OCI-LY3 (cell line): ENCODE measurements at regions not wholly inside any gene's neighbourhood (a gene's known extent, or its start where the extent isn't known, plus 50 kb on each side); places are given as distances from the start of the nearest gene placed in this dataset.

Experiments used
- EZH2phosphoT487 ChIP-seq: fragments of 200-600 bp; shearing (Covaris generic); IDR thresholded peaks from 2 replicates; pipeline ENCODE4 v1.6.1; 2018; ENCODE audit warnings: antibody characterized with exemption, mixed run types, low read depth
- TF ChIP-seq, protein P1 (sequence below): fragments of 200-600, 300-600 bp; sonication (generic); IDR thresholded peaks from 2 replicates; pipeline ENCODE4 v1.5.1; 2014; ENCODE audit warnings: antibody characterized with exemption, low read length, low read depth

DNA sequence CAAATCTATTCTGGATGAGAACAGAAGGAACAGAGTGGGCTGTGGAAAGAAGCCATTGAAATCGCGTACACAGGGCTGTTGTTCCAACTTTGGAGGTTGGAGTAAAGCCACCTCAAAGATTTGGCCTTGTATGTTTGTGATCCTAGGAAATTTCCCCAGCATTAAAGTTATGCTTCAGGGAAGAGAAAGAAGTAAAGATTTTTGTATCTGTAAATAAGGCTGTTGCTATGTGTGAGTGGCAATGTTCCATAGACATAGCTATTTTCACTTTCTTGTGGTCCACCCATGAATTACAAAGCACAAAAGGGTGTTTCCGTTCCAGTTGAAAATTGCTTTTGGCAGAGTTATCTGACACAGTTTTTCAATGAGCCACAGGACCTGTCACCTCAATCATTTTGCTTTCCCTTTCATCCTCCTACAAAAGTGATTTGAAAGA is 321.3 kb downstream of the TFAP2B start:
- TF ChIP-seq, protein P1, sequence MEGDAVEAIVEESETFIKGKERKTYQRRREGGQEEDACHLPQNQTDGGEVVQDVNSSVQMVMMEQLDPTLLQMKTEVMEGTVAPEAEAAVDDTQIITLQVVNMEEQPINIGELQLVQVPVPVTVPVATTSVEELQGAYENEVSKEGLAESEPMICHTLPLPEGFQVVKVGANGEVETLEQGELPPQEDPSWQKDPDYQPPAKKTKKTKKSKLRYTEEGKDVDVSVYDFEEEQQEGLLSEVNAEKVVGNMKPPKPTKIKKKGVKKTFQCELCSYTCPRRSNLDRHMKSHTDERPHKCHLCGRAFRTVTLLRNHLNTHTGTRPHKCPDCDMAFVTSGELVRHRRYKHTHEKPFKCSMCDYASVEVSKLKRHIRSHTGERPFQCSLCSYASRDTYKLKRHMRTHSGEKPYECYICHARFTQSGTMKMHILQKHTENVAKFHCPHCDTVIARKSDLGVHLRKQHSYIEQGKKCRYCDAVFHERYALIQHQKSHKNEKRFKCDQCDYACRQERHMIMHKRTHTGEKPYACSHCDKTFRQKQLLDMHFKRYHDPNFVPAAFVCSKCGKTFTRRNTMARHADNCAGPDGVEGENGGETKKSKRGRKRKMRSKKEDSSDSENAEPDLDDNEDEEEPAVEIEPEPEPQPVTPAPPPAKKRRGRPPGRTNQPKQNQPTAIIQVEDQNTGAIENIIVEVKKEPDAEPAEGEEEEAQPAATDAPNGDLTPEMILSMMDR = no peak
- TF ChIP-seq EZH2phosphoT487 = no peak
